Thyroid gland (tissue), 4 donors: ENCODE measurements at regions not wholly inside any gene's neighbourhood (a gene's known extent, or its start where the extent isn't known, plus 50 kb on each side); places are given as distances from the start of the nearest gene placed in this dataset.

ENCODE experiments used
- DNase-seq, 2 donors: peaks; one replicate each; pipeline ENCODE4 v3.0.0-alpha.2; 2019
- H3K27ac ChIP-seq, 3 donors: fragments of 200-600 bp; sonication (generic); 1 replicate in 2 of 3; 2 replicates in 1 of 3; pipeline ENCODE4 v1.5.1; 2016 to 2019; ENCODE audit warnings: mild to moderate bottlenecking in 1 of 3, moderate library complexity in 1 of 3
- H3K27me3 ChIP-seq: fragments of 200-600 bp; sonication (generic); one replicate; pipeline ENCODE4 v1.5.1; 2019
- H3K36me3 ChIP-seq, 2 donors: fragments of 200-600 bp; sonication (generic); one replicate each; pipeline ENCODE4 v1.5.1; 2016 to 2019
- H3K4me1 ChIP-seq, 2 donors: fragments of 200-600 bp; sonication (generic); one replicate each; pipeline ENCODE4 v1.5.1; 2017 to 2019
- H3K4me3 ChIP-seq, 3 donors: fragments of 200-600 bp; sonication (generic); replicated peaks in 1 of 3; 1 replicate in 2 of 3; 2 replicates in 1 of 3; pipeline ENCODE4 v1.5.1; 2016; ENCODE audit warnings: mild to moderate bottlenecking in 1 of 3
- H3K9me3 ChIP-seq: fragments of 200-600 bp; sonication (generic); one replicate; pipeline ENCODE4 v1.5.1; 2017
- POLR2A ChIP-seq, 2 donors: fragments of 450-650 bp; IDR thresholded peaks; one replicate each; pipeline ENCODE4 v1.6.1; 2017; ENCODE audit warnings: antibody characterized with exemption in 2 of 2, mild to moderate bottlenecking in 2 of 2, moderate library complexity in 1 of 2
- WGBS, 2 donors: methylation state at CpG; one replicate each; pipeline ENCODE4 v1.1.5; 2017; 5-methylcytosine and 5-hydroxymethylcytosine counted together
- intact Hi-C: fragments of 100-400 bp; cut with DNase I; formaldehyde crosslinking; loops from one replicate; pipeline ENCODE4 v1.15.1; 2023
- TF ChIP-seq, protein P1 (sequence below), 6 experiments: fragments of 200-600 bp in 3 of 6; fragments of 450-650 bp in 3 of 6; sonication (generic) in 3 of 6; IDR thresholded peaks; one replicate each; pipeline ENCODE4 v1.5.1; 2016 to 2019; ENCODE audit warnings: antibody characterized with exemption in 6 of 6, mild to moderate bottlenecking in 2 of 6, inconsistent platforms in 1 of 6, moderate library complexity in 1 of 6

GRCh38 chr3:66785191-66785909 lies 212.8 kb upstream of the KBTBD8 start:
- no peak for DNase-seq
- no peaks in the 10 kb centered on the region for H3K27me3 ChIP-seq
- H3K4me1 ChIP-seq, result no peaks in the 10 kb centered on the region
- H3K27ac ChIP-seq, result no peak overlapping the region
- H3K36me3 ChIP-seq, result no peaks in the 10 kb centered on the region
- no peaks in the 10 kb centered on the region for H3K9me3 ChIP-seq
- H3K4me3 ChIP-seq, result no peak overlapping the region
- 88 to 91% methylated on average over 6 of the region's 6 CpGs for WGBS, 2 donors
- TF ChIP-seq, protein P1, sequence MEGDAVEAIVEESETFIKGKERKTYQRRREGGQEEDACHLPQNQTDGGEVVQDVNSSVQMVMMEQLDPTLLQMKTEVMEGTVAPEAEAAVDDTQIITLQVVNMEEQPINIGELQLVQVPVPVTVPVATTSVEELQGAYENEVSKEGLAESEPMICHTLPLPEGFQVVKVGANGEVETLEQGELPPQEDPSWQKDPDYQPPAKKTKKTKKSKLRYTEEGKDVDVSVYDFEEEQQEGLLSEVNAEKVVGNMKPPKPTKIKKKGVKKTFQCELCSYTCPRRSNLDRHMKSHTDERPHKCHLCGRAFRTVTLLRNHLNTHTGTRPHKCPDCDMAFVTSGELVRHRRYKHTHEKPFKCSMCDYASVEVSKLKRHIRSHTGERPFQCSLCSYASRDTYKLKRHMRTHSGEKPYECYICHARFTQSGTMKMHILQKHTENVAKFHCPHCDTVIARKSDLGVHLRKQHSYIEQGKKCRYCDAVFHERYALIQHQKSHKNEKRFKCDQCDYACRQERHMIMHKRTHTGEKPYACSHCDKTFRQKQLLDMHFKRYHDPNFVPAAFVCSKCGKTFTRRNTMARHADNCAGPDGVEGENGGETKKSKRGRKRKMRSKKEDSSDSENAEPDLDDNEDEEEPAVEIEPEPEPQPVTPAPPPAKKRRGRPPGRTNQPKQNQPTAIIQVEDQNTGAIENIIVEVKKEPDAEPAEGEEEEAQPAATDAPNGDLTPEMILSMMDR (IDR thresholded peaks at IDR 0.05), result no peak
- TF ChIP-seq POLR2A (IDR thresholded peaks at IDR 0.05), result no peak
- intact Hi-C loops, result no loop called here

DNA sequence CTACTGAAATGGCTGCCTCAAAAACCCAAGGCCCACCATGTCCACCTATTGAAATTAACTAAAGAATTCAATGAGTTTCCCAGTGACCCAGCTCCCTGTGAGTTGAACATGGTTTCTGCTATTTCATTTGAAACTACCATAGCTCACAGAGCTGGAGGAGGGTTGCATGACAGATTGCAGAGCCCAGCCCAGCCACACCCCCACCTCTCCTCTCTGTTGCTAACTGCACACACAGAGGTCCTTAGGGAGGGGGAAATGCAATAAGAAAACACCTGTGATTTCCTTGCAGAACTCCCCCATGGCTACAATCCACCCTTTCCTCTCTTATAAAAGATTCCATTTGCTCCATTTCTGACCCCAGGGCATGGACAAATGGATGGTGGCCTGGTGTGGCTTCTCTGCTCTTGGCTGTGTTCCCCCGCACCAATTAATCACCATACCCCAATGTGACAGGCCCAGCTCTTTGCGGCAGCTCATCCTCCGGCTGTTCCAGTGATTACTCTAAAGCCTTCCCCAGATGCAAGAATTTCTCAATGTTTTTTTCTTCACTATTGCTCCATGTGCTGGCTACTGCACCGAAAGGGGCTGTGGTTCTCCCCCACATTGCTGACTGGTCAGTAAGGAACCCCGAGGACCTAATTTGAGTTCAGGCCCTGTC lies 208.4 kb upstream of the KBTBD8 start:
- TF ChIP-seq, protein P1 (IDR thresholded peaks at IDR 0.05), result no peak
- no peak for TF ChIP-seq POLR2A (IDR thresholded peaks at IDR 0.05)
- Histone ChIP-seq H3K27me3 (no peaks in the 10 kb centered on the region), H3K27ac (no peak overlapping the region), H3K4me1 (no peaks in the 10 kb centered on the region), H3K36me3 (no peaks in the 10 kb centered on the region), H3K4me3 (no peak overlapping the region), H3K9me3 (no peaks in the 10 kb centered on the region)
- WGBS, 2 donors, result 84 to 98% methylated on average over 5 of the region's 5 CpGs
- intact Hi-C loops, result no loop called here
- DNase-seq, result no peak

GRCh38 chr3:66792086-66792485 lies 206.0 kb upstream of the KBTBD8 start:
- Histone ChIP-seq H3K27me3 (no peaks in the 10 kb centered on the region), H3K27ac (no peak overlapping the region), H3K9me3 (no peaks in the 10 kb centered on the region), H3K36me3 (no peaks in the 10 kb centered on the region), H3K4me1 (no peaks in the 10 kb centered on the region), H3K4me3 (no peak overlapping the region)
- no peak for DNase-seq
- TF ChIP-seq, protein P1 (IDR thresholded peaks at IDR 0.05), result no peak
- no peak for TF ChIP-seq POLR2A (IDR thresholded peaks at IDR 0.05)
- intact Hi-C loops, result no loop called here

GRCh38 chr3:66795365-66795764 lies 202.7 kb upstream of the KBTBD8 start:
- H3K4me3 ChIP-seq, result no peak overlapping the region
- no peak for DNase-seq
- H3K27ac ChIP-seq, result no peak overlapping the region
- TF ChIP-seq, protein P1 (IDR thresholded peaks at IDR 0.05), result no peak
- TF ChIP-seq POLR2A (IDR thresholded peaks at IDR 0.05), result no peak
- H3K9me3 ChIP-seq, result no peaks in the 10 kb centered on the region
- intact Hi-C loops, result no loop called here
- H3K4me1 ChIP-seq, result peaks cover 3% of the 10 kb centered on the region in 2 donors
- WGBS, 2 donors, result 81% methylated on average over 4 of the region's 4 CpGs
- no peaks in the 10 kb centered on the region for H3K27me3 ChIP-seq
- no peaks in the 10 kb centered on the region for H3K36me3 ChIP-seq

DNA sequence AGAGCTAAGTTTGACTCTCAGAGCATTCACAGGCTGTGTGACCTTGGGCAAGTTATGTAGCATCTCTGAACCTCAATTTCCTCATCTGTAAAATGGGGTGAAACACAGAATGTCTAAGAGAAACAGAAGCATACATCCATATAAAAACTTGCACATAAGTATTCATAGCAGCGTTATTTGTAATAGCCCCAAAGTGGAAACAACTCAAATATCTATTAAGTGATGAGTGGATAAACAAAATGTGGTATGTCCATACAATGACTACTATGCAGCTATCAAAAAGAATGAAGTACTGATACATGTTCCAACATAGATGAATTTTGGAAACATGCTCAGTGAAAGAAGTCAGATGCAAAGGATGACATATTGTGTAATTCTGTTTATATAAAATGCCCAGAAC lies 201.8 kb upstream of the KBTBD8 start:
- no peak for DNase-seq
- TF ChIP-seq, protein P1 (IDR thresholded peaks at IDR 0.05), result no peak
- peaks cover 3% of the 10 kb centered on the region in 2 donors for H3K4me1 ChIP-seq
- no peak overlapping the region for H3K27ac ChIP-seq
- WGBS, 2 donors, result 100% methylated on average over 1 of the region's 1 CpG
- H3K27me3 ChIP-seq, result no peaks in the 10 kb centered on the region
- H3K36me3 ChIP-seq, result no peaks in the 10 kb centered on the region
- H3K4me3 ChIP-seq, result no peak overlapping the region
- intact Hi-C loops, result no loop called here
- H3K9me3 ChIP-seq, result no peaks in the 10 kb centered on the region
